HepG2 (cell line): ENCODE measurements at regions not wholly inside any gene's neighbourhood (a gene's known extent, or its start where the extent isn't known, plus 50 kb on each side); places are given as distances from the start of the nearest gene placed in this dataset.

Experiments used
- ATAC-seq: fragments of 200-7000 bp; cut with Tn5 transposase; 3 replicates; pipeline ENCODE4 v1.9.1; 2020; ENCODE audit warnings: mild to moderate bottlenecking, moderate library complexity
- BruUV-seq: library from RNA; stranded (reverse); fragments of 400-500 nt; replicated peaks from 2 replicates; lab custom pipeline; 2021; lab: Mats Ljungman, UMichigan
- CTCF ChIA-PET: fragments of 300-600 bp; formaldehyde crosslinking; extraction: SDS; loops from one replicate; lab custom pipeline; 2021; ENCODE audit warnings: low total read pairs, inconsistent platforms, low intra/inter-chr PET ratio; lab: Yijun Ruan, JAX
- POLR2A ChIA-PET: fragments of 350-600 bp; sonication (Branson Sonifier 250); formaldehyde crosslinking; loops from one replicate; lab custom pipeline; 2020; ENCODE audit warnings: antibody characterized with exemption, inconsistent platforms; lab: Yijun Ruan, JAX
- DNase-seq: peaks from one replicate; pipeline ENCODE4 v3.0.0-alpha.2; 2015; ENCODE audit warnings: low spot score
- FAIRE-seq: peaks from 3 replicates; lab custom pipeline; 2011; peaks lifted over from hg19 to GRCh38; lab: Jason Lieb, UNC
- H2AFZ ChIP-seq: one replicate; pipeline ENCODE4 v1.6.1; 2011; ENCODE audit warnings: low read length, inconsistent platforms
- H3K27ac ChIP-seq: fragments of 300-600 bp; 3 replicates; pipeline ENCODE4 v1.8.0; 2011; ENCODE audit warnings: mixed run types, mild to moderate bottlenecking, mixed read lengths, low read length, inconsistent platforms; ENCODE audit not compliant: insufficient read depth; ENCODE audit errors: extremely low read length
- H3K27me3 ChIP-seq, 2 experiments: fragments of 200-600 bp in 1 of 2; 2 replicates in 1 of 2; 3 replicates in 1 of 2; pipeline versions ENCODE4 v1.6.0 to v1.8.0; 2011; ENCODE audit warnings: low read length in 2 of 2, mild to moderate bottlenecking in 2 of 2, moderate library complexity in 2 of 2, inconsistent platforms in 1 of 2; ENCODE audit not compliant: insufficient read depth in 2 of 2, control insufficient read depth in 1 of 2
- H3K36me3 ChIP-seq, 2 experiments: fragments of 200-600 bp in 1 of 2; replicated peaks in 1 of 2; 2 replicates in 1 of 2; 3 replicates in 1 of 2; pipeline versions ENCODE4 v1.5.1 to v1.8.0; 2011; ENCODE audit warnings: low read length in 2 of 2, inconsistent platforms in 1 of 2; ENCODE audit not compliant: insufficient read depth in 2 of 2, control insufficient read depth in 1 of 2
- H3K4me1 ChIP-seq: 2 replicates; pipeline ENCODE4 v1.5.1; 2012; ENCODE audit warnings: low read length, inconsistent platforms; ENCODE audit not compliant: insufficient read depth
- H3K4me2 ChIP-seq: 2 replicates; pipeline ENCODE4 v1.6.0; 2011; ENCODE audit warnings: low read depth, low read length, inconsistent platforms
- H3K4me3 ChIP-seq, 3 experiments: fragments of 200-600 bp in 1 of 3; sonication (generic), shearing (Covaris generic) in 1 of 3; replicated peaks in 1 of 3; 2 replicates each; pipeline ENCODE4 v1.5.1; 2011 to 2016; ENCODE audit warnings: low read length in 3 of 3, inconsistent platforms in 2 of 3, low read depth in 2 of 3, mild to moderate bottlenecking in 2 of 3, control low read depth in 1 of 3, mixed read lengths in 1 of 3; ENCODE audit not compliant: insufficient read depth in 1 of 3
- H3K79me2 ChIP-seq: one replicate; pipeline ENCODE4 v1.6.1; 2011; ENCODE audit warnings: low read length, inconsistent platforms; ENCODE audit not compliant: insufficient read depth
- H3K9ac ChIP-seq: 2 replicates; pipeline ENCODE4 v1.6.0; 2011; ENCODE audit warnings: mild to moderate bottlenecking, low read depth, low read length, inconsistent platforms; ENCODE audit not compliant: insufficient read depth
- H3K9me3 ChIP-seq: 2 replicates; pipeline ENCODE4 v1.5.1; 2012; ENCODE audit warnings: mild to moderate bottlenecking, low read length
- H4K20me1 ChIP-seq: 2 replicates; pipeline ENCODE4 v1.6.0; 2011; ENCODE audit warnings: inconsistent platforms, mild to moderate bottlenecking, low read length, moderate library complexity; ENCODE audit not compliant: insufficient read depth
- CAMTA2 ChIP-seq: sonication (generic); formaldehyde crosslinking; IDR thresholded peaks from 2 replicates; pipeline ENCODE4 v1.4.0; 2020; ENCODE audit warnings: mild to moderate bottlenecking, missing genetic modification reagents, borderline replicate concordance
- GABPA ChIP-seq, 2 experiments: IDR thresholded peaks; 2 replicates each; pipeline ENCODE4 v1.6.1; 2011 to 2016; ENCODE audit warnings: low read depth in 2 of 2, low read length in 1 of 2, missing biosample characterization in 1 of 2, missing genetic modification characterization in 1 of 2
- GFI1 ChIP-seq: sonication (generic); formaldehyde crosslinking; IDR thresholded peaks from 2 replicates; pipeline ENCODE4 v1.5.0; 2020; ENCODE audit warnings: missing genetic modification reagents, mild to moderate bottlenecking, borderline replicate concordance
- MAFF ChIP-seq: IDR thresholded peaks from 2 replicates; pipeline ENCODE4 v1.6.1; 2011; ENCODE audit warnings: low read depth, low read length, improper control_type of control experiment
- MAFK ChIP-seq, 2 experiments: IDR thresholded peaks in 1 of 2; conservative IDR thresholded peaks in 1 of 2; 2 replicates each; pipeline ENCODE4 v1.6.1; 2011; ENCODE audit warnings: improper control_type of control experiment in 2 of 2, low read length in 2 of 2
- MEIS1 ChIP-seq: sonication (generic); formaldehyde crosslinking; IDR thresholded peaks from 2 replicates; pipeline ENCODE4 v1.9.0; 2021; ENCODE audit warnings: mild to moderate bottlenecking, missing genetic modification reagents, moderate library complexity, borderline replicate concordance
- NFATC3 ChIP-seq: sonication (generic); formaldehyde crosslinking; IDR thresholded peaks from 2 replicates; pipeline ENCODE4 v1.5.1; 2020; ENCODE audit warnings: mild to moderate bottlenecking, missing genetic modification reagents
- ONECUT2 ChIP-seq: sonication (generic); formaldehyde crosslinking; IDR thresholded peaks from 2 replicates; pipeline ENCODE4 v1.4.0; 2020; ENCODE audit warnings: missing genetic modification reagents
- RORA ChIP-seq: sonication (generic); formaldehyde crosslinking; IDR thresholded peaks from 2 replicates; pipeline ENCODE4 v1.5.0; 2020; ENCODE audit warnings: mild to moderate bottlenecking, missing genetic modification reagents, moderate library complexity
- UBTF ChIP-seq: sonication (generic); formaldehyde crosslinking; IDR thresholded peaks from 2 replicates; pipeline ENCODE4 v1.4.0; 2020; ENCODE audit warnings: mild to moderate bottlenecking, missing genetic modification reagents
- ZNF296 ChIP-seq: sonication (generic); formaldehyde crosslinking; conservative IDR thresholded peaks from 2 replicates; pipeline ENCODE4 v1.5.0; 2020; ENCODE audit warnings: mild to moderate bottlenecking, missing genetic modification reagents
- WGBS: methylation state at CpG from one replicate; pipeline ENCODE4 v1.1.6; 2017; ENCODE audit warnings: low lambda C conversion rate; 5-methylcytosine and 5-hydroxymethylcytosine counted together
- in situ Hi-C: cut with HindIII; loops from 2 replicates; pipeline ENCODE4 v1.10.0; 2017; ENCODE audit warnings: low pct_unique_long_range_greater_than_20kb; ENCODE audit not compliant: extremely low pct_ligation_motif_present
- intact Hi-C: fragments of 100-400 bp; cut with micrococcal nuclease; formaldehyde crosslinking; loops from one replicate; pipeline ENCODE4 v1.10.0; 2022; ENCODE audit not compliant: unreplicated experiment
- TF ChIP-seq, protein P1 (sequence below): sonication (generic); formaldehyde crosslinking; IDR thresholded peaks from 2 replicates; pipeline ENCODE4 v1.4.0; 2020; ENCODE audit warnings: missing genetic modification reagents
- TF ChIP-seq, protein P2 (sequence below): sonication (generic); formaldehyde crosslinking; IDR thresholded peaks from 2 replicates; pipeline ENCODE4 v1.5.1; 2020; ENCODE audit warnings: missing genetic modification reagents, mild to moderate bottlenecking, borderline replicate concordance

- ATAC-seq (no peak), DNase-seq (no peak), FAIRE-seq (no peak)
- CTCF ChIA-PET, result no interaction called here
- H3K79me2 ChIP-seq, result no peaks in the 10 kb centered on the region
- in situ Hi-C loops (no loop called here), intact Hi-C loops (no loop called here)
- H3K9me3 ChIP-seq, result no peaks in the 10 kb centered on the region
- no peak overlapping the region for H2AFZ ChIP-seq
- no TSS peak for BruUV-seq
- no peaks in the 10 kb centered on the region for H3K36me3 ChIP-seq
- no peak overlapping the region for H3K27ac ChIP-seq
- TF ChIP-seq NFATC3 (no peak), ZNF296 (no peak), RORA (no peak), UBTF (no peak), MEIS1 (CRISPR knock-in tag) (no peak)
- TF ChIP-seq, protein P1, sequence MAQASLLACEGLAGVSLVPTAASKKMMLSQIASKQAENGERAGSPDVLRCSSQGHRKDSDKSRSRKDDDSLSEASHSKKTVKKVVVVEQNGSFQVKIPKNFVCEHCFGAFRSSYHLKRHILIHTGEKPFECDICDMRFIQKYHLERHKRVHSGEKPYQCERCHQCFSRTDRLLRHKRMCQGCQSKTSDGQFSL (CRISPR knock-in tag), result no peak
- H3K4me1 ChIP-seq, result no peaks in the 10 kb centered on the region
- no peak overlapping the region for H3K4me3 ChIP-seq
- POLR2A ChIA-PET, result no interaction called here
- no peaks in the 10 kb centered on the region for H4K20me1 ChIP-seq
- WGBS, result 56% methylated on average over 9 of the region's 12 CpGs
- no peak overlapping the region for H3K4me2 ChIP-seq
- H3K27me3 ChIP-seq, result no peaks in the 10 kb centered on the region
- no peak overlapping the region for H3K9ac ChIP-seq
These were observed 167.3 kb upstream of the MBL2 start for GRCh38 chr10:52939894-52940293.

DNA sequence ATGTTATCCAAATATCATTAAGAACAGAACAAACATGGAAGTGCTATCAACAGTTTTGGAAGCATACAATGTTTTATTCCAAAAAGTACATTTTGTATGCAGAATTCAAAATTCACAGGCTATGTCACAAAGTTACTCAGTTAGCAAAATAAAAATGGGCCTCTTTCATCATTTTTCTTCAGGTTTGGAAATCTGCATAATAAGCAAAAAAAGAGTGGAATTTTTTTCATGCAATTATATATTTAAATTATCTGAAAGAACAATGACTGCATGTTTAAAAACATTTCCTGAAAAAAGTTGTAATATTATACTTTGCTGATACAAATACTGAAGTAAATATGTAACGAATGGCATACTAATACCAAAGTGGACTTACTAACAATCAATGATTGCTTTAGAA lies 161.2 kb upstream of the MBL2 start:
- no peak overlapping the region for H3K27ac ChIP-seq
- H3K27me3 ChIP-seq, result no peaks in the 10 kb centered on the region
- no peaks in the 10 kb centered on the region for H3K9me3 ChIP-seq
- no peak overlapping the region for H2AFZ ChIP-seq
- no peaks in the 10 kb centered on the region for H3K36me3 ChIP-seq
- intact Hi-C loops, result no loop called here
- no peaks in the 10 kb centered on the region for H3K79me2 ChIP-seq
- WGBS, result 0% methylated on average over 1 of the region's 1 CpG
- H3K9ac ChIP-seq, result no peak overlapping the region
- TF ChIP-seq GFI1 (CRISPR knock-in tag) (no peak), CAMTA2 (no peak), ONECUT2 (CRISPR knock-in tag) (no peak), MAFF (peak; percentile 81), MAFK (conservative IDR thresholded peaks at IDR 0.05 in 1 of 2, IDR thresholded peaks at IDR 0.05 in 1 of 2; ENCODE audit: low read length in 2 of 2) (peak; percentile 68 to 90), UBTF (no peak), GABPA (IDR thresholded peaks at IDR 0.05; ENCODE audit: low read depth, low read length) (no peak), GABPA (CRISPR knock-in tag; IDR thresholded peaks at IDR 0.05; ENCODE audit: low read depth) (no peak)
- TF ChIP-seq, protein P2, sequence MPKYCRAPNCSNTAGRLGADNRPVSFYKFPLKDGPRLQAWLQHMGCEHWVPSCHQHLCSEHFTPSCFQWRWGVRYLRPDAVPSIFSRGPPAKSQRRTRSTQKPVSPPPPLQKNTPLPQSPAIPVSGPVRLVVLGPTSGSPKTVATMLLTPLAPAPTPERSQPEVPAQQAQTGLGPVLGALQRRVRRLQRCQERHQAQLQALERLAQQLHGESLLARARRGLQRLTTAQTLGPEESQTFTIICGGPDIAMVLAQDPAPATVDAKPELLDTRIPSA (CRISPR knock-in tag), result no peak
- TF ChIP-seq, all 625 proteins: peak for 2
- BruUV-seq, result no TSS peak
- in situ Hi-C loops, result no loop called here
- ATAC-seq, result no peak
- Histone ChIP-seq H3K4me1 (no peaks in the 10 kb centered on the region), H3K4me2 (no peak overlapping the region), H4K20me1 (no peaks in the 10 kb centered on the region), H3K4me3 (no peak overlapping the region)
- POLR2A ChIA-PET, result no interaction called here
- CTCF ChIA-PET, result no interaction called here
- DNase-seq, result no peak
- FAIRE-seq, result no peak
